GM21526 (cell line): ENCODE measurements at regions not wholly inside any gene's neighbourhood (a gene's known extent, or its start where the extent isn't known, plus 50 kb on each side); places are given as distances from the start of the nearest gene placed in this dataset.

ENCODE experiments used
- ATAC-seq: cut with Tn5 transposase; IDR thresholded peaks from one replicate; pipeline ENCODE4 v1.9.1; 2021; ENCODE audit warnings: moderate library complexity; ENCODE audit not compliant: unreplicated experiment, low FRiP score

DNA sequence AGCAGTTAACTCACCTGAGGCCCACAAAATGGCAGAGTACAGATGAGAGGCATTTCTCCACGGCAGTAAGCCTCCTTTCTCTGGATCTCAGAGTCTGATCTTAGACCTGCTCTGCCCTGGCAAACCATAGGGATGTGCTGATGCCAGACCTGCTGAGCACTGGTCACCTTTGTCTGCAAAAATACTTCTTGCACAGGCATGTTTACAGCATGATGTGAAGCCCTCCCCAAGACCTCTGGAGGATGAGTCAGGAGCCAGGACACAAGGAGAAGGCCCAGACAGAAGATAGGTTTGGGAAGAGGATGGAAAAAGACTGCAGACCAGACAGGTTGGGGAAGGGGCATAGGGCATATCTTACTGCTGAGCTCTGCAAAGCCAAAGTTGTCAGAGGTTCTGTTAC, 426.6 kb downstream of the PMP22 start:
- no peak for ATAC-seq

DNA sequence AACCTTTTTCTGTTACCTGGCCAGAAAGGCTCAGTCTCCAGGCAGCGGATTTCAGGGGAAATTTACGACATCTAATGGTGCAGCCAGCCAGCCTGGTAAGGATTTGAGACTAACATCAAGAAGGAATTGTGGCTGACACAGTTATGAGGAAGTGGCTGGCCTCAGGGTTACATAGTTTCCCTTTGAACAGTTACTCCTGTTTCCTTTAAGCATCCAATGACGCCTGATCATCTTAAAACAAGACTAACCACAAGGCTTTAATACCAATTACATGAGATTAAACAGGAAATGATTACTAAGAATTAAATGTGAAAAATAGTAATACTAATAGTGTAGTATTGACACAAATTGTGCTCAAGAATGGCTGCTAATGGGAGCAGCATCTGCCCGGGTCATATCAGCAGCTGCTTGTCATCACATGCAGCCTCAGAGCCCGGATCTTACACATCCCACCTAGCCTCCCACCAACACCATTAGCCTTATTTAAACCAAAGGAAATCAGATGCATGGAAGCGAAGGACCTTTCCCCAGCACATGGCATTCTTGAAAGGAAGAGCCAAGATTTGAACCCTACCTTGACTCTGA, 431.8 kb downstream of the PMP22 start:
- no peak for ATAC-seq

DNA sequence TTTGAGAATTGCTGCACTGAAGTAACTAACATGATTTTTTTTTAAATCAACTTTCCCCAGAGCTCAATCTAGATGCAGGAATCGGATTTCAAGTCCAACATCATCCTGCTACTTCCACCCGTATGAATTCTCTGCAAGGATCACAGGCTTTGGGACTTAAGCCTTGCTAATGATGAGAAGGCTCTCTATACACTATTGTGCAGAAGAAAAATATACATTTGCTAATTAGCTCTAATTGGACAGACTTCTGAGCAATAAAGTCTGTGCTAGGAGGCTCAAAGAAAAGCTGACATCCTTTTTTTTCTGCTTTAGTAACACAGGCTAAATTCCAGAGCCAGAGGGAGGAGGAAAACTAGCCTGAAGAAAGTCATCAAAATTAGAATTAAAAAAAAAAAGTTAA, 433.6 kb downstream of the PMP22 start:
- ATAC-seq = no peak

DNA sequence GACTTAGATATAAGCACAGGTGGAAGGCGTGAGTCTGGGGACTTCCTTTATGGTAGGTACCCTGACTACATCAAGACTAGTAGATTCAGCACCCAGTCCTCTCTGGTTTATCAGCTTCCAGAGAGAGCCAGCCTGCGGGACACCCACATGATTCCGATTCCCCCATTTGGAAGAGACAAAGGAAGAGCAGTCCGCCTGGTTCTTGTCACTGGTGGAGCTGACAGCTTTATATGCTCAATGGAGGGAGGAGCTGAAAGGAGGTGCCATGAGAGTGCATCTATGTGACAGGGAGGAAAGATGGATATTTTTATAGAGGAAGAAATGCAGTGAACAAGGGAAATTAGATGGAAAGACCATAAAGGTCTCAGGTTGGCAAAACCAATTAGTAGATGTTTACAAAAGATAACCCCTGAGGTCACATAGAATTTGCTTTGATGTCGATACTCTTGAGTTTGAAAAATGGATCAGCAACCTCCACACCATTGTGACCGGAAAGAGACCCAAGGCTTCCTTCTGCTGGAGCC, 437.7 kb downstream of the PMP22 start:
- no peak for ATAC-seq

DNA sequence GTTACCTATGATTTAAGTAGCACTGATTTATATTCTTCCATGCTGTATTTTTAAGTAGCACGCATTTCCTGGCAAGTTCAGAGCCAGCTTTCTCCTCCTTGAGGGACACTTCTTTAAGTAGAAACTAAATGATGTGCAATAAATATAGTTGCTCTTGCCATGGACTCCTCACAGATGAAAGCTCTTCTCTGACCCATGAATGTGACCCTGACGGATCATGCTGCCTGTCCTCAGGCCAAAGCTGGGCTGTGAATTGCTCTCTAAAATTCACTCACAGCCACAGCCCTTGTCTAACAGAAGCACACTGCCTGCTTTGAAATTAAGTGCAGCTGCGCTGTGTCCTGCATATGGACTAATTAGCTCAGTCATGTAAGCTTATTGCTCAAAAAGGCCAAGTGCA, 438.8 kb downstream of the PMP22 start:
- no peak for ATAC-seq

DNA sequence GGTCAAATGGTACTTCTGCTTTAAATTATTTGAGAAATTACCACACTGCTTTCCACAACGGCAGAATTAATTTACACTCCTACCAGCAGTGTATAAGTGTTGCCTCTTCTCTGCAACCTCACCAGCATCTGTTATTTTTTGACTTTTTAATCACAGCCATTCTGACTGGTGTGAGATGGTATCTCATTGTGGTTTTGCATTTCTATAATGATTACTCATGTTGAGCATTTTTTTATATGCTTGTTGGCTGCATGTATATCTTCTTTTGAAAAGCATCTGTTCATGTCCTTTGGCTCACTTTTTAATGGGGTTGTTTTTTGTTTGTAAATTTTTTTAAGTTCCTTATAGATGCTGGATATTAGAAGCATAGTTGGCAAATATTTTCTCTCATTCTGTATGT, 446.7 kb downstream of the PMP22 start:
- ATAC-seq = no peak

DNA sequence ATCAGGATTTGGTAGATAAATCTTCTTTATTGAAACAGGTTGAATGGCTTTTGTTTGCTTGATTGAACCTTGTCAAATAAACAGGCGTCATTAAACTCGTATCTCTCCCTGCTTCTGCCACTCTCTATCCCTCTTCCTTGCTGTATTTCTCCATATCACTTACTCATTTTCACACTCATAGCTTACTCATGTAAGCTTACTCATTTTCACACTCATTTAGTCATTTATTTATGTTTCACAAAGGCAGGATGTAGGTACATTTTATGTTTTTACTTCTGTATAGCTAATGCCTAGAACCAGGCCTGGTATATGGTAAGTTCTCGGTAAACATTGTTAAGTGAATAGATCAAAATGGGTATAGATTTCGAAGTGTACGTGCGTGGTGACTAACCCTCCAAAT, 450.0 kb downstream of the PMP22 start:
- ATAC-seq = no peak

DNA sequence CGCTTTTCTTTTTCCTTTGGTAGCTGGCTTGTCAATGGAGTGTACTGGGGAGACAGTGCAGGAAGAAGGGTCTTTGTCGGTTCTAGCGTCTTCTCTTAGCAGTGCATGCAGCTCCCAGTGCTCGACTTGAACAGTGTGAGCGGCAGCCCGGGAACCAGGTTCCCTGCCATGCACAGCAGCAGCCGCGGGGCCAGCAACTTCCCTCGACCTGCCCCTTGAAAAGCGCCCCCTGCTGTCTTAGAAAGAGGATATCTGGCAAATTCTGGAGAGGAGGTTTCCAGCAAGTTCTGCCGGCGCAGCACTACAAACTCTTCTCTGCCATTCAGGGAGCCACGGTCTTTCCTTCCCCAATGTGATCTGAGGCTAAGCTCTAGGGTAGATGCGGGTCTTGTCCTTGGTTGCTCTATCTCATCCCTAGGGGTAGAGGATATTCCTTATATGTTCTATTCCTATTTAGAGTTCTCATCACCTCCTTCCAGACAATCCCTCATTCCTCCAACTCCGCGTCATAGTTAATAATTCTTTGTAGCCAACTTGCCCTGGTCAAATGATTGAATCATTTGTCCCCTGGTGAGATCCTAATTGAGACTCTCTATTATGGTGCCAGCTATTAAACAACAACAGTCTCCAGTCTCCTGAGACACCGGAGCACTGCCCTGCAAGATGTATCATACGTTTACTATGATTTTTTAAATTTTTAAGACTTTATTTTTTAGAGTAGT, 451.3 kb downstream of the PMP22 start:
- no peak for ATAC-seq

DNA sequence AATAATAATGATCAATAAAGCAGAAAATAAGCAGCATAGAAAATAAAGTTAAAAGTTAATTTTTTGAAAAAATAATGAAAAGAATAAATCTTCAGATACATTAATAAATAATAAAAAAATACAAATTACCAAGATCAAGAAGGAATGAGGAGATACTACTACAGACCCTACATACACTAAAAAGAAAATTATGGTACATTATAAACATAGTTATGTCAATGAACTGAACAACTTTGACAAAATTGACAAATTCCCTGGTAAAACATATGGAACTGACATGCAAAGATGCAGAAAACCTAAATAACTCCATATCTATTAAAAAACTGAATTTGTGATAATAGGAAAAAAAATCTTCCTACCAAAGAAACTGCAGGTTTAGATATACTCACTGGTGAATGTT, 456.7 kb downstream of the PMP22 start:
- no peak for ATAC-seq

DNA sequence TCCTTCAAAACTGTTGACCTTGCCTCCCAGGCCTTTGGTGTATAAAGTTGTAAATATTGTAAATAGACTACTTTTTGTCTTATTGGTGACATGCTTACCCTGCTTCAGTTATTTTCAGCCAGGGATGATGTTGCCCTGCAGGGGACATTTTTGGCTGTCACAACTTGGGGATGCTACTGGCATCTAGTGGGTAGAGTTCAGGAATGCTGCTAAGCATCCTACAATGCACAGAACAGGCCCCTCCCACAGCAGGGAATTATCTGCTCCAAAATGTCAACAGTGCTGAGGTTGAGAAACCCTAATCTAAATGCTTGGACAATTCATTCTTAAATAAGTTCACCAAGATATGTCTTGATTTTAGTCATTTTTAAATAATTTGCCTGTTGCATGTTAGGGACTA, 459.8 kb downstream of the PMP22 start:
- no peak for ATAC-seq

DNA sequence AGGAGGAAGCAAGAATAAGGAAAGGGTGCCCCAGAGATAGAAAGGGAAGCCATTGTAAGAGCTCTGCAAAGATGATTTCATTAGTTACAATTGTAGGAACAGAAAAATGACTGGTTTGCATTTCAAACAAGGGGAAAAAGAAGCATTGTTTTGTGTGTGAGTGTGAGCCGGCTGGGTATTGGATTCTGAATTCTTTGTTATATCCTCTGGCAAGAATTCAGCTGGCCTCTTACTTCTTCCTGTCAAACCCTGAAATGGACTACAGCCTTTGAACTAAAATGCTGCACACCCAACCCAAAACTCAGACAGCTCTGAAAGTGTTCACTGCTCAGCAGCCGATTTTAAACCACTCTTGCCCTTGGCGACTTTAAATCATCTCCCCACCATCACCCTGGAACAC, 461.3 kb downstream of the PMP22 start:
- ATAC-seq = no peak

DNA sequence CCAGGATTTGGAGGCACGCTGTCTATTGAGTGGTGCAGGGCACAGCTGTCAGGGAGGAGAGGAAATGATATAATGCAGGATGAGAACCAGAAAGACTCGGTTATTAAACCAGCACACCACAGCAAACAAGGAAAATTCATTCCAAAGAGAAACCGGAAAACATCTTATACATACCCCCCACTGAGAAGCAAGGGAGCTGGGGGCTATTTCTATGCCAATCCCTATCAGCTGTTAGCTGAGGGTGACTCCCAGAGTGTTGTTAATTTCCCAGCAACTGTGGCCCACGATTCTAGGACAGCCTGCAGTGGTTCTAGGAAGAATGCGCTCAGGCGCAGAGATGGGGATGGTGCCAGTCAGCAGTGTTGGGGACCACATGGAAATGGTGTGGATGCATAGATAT, 467.3 kb downstream of the PMP22 start:
- ATAC-seq = no peak

DNA sequence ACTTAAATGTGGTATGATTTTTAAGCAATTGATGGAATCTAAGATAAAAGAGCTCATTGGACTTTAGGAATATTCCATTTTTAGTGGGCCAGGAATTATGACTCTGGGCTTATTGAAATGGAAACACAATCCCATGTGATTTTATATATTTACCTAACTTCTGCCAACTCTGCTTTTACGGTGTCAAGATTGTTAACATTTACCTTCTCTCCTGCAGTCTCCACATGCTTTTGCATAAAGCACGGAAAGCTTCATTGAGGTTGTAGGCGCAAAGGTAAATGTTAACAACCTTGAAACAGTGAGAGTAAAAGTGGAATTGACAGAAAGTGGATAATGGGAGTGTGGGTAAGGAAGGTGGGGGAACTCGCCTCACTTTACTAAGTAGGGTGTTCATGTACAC, 468.1 kb downstream of the PMP22 start:
- no peak for ATAC-seq

DNA sequence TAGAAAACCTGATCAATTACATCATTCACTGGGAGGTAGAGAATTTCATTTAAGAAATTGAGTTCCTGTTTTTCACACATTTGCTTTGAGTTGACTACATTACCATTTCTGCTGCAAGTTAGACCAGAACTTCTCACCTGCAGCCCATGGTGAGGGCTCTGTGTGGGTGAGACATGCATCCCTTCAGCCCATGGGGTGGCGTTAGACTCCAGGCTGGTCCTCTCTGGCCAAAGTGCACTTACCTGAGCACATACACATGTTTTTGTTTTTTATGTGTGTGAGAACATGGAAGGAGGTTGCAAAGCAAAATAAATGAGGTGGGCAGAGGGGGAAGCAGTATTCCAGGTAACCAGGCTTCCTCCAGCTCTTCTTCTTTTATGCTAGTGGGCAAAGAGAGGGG, 470.2 kb downstream of the PMP22 start:
- no peak for ATAC-seq

DNA sequence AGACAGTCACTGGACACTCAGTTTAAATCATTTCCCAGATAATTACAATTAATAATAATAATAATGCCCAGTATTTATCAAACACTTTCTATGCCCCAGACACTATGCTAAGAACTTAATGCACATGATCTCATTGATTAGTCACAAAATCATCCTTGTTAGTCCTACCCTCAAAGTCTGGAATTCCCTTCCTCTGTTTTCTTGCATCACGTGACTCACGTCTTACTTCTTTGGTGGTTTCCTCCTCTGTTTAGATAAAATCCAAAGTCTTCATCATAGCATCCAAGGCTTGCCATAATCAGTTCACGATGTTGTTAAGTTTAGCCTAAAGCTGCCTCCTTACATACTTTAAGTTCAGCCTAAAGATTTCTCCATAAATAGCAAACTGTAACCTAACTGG, 471.9 kb downstream of the PMP22 start:
- no peak for ATAC-seq

DNA sequence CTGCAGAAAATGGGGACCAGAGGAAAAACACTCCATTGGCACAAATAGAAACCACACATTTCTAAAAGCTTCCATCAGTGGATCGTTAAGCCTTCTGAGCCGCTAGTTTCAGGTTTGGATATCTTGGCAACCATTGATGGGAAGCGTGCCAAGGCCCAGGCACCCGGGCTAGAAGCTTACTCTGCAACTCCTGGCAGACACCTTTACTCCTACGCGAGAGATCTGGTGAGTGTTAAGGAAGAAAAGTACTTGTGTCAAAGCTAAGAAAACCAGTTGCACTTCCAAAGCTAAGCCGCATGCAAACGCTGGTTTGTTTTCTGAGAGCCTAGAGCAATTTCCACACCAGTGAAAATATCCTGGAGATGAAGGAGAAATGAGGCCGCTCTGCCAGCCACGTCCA, 472.4 kb downstream of the PMP22 start:
- no peak for ATAC-seq

DNA sequence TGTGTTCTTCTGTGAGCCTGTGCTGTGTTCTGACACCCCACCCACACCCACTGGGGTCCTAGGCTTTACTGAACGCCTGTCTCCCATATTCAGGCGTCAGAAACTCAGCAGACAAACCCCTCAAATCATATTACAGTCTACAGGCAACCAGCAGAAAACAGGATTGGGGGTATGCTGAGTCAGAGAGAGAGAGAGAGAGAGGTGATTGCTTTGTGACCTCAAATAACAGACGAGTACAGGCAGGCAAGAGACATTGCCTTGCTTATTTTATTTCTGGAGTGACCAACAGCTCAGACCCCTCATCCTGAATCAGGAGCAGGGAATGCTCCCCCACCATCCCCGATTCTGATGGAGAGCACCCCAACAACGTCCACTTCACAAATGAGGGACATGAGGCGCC, 473.9 kb downstream of the PMP22 start:
- no peak for ATAC-seq

DNA sequence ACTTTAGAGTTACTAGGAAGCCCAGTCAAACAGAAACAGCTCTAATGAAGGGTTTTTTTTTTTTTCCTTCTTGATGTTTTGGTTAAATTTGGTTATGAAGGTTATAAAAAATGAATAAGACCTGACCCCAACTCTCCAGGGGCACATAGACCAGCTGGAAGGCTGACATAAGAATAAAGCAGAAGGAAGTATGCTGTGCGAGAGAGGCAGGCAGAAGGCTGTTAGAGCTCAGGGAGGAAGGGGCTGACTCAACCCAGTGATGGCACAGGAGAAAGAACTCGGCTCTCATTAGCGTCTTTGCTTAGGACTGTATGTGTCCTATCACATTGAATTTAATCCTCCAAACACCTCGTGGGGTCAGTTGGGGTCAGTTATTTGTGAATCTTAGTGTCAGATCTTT, 474.6 kb downstream of the PMP22 start:
- no peak for ATAC-seq

DNA sequence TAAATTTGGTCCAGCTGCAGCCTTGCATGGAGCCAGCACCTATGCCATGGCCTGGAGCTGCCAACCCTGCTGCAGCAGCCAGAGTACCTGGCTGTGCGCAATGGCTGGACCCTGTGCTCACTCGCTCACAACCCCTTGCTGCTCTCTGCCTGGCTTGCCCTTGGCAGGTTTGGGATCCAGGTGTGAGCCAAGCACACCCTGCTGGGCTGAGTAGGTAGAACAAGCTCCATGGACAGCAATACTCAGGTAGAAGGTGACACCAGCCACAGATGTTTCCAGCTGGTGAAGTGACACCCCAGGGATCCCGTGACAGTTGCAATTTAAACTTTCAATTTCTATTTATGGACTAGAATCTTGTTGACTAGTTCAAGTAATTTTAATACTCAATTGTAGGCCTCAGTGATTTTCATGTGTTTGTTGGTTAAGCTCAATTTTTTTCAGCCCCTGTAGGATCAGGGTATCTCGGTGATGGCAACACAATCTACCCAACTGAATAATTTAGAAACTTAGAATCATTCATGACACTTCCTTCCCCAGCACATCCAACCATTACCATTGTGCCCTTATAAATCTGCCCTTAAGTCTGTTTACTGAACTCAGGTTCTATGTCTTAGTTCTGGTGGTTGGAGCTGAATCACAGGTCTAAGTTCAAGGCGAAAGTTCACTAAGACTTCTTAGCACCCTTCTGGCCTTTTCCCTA, 480.0 kb downstream of the PMP22 start:
- no peak for ATAC-seq

DNA sequence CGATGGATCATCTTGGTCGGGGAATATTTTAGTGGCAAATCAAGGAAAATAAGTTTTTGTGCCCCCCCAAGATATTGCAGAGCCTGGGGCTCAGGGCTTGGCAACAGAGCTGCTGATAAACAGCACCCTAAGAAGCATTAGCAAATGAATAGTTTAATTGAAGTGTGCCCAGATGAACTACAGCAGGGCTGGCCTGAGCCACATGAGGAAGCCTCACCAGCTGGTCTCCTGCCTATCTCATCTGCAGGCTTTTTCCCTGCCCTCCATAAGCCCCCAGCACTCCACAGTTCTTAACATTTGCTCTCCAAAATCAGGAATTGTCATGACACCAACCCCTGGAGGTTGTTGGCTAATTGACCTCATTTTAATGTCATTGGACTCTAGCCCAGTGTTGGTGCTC, 480.2 kb downstream of the HS3ST3B1 start:
- no peak for ATAC-seq

DNA sequence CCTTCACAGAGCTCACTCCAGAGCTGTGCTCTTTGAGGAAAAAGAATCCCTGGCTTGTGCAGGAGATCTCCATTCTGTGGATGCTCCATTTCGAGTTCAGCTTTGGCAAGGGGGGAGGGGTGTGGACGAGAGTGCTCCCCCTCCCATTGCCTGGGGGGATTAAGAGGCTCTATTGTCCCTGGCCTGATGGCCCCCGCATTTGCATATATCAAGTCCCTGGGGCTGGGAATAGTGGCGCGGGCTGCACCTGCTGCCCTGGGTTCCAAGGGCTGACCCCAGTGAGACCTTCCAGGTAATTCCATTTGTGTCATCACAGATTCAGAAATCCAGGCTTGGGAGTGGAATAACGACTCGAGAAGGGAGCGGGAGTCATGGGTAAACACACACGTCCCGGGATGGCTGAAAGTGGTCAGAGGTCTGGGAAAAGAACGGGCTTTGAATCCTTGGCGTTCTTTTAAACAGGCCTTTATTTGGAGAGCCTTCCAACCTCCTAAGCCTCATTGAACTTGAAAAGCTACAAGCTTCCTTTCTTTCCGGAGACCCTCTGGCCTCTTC, 479.3 kb downstream of the HS3ST3B1 start:
- no peak for ATAC-seq

DNA sequence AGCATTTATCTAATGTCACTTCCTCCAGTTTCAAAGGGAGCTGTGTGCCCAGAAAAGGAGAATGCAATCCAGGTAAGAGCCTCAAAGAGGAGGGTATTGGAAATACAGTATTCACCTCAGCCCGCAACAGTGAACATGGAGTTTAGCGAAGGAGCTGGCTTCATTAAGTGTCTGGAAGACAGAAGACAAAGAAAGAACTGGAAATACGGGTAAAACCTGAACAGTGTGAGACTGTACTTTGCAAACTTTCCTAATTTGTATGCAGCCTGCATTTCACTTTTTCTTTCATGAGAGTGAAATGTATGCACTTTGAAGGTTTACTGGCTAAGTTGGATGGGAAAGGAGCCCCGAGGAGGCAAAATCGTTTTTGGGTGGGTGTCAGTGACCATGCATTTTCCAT, 478.4 kb downstream of the HS3ST3B1 start:
- no peak for ATAC-seq
